SK-N-SH (cell line): ENCODE measurements at regions not wholly inside any gene's neighbourhood (a gene's known extent, or its start where the extent isn't known, plus 50 kb on each side); places are given as distances from the start of the nearest gene placed in this dataset.

Experiments used
- CTCF ChIA-PET: fragments of 300-600, 350-600 bp; formaldehyde crosslinking; extraction: SDS; loops from one replicate; lab custom pipeline; 2021; lab: Yijun Ruan, JAX
- POLR2A ChIA-PET: fragments of 350-600 bp; sonication (Branson Sonifier 250); formaldehyde crosslinking; extraction: SDS; loops from one replicate; lab custom pipeline; 2020; ENCODE audit warnings: antibody characterized with exemption, inconsistent platforms; lab: Yijun Ruan, JAX
- DNase-seq: peaks from one replicate; pipeline ENCODE4 v3.0.0; 2012
- H2AFZ ChIP-seq: fragments of 200-600 bp; sonication (generic); 2 replicates; pipeline ENCODE4 v1.8.1; 2016; ENCODE audit warnings: antibody characterized with exemption, mild to moderate bottlenecking, low read depth
- H3F3A ChIP-seq: fragments of 200-600 bp; sonication (generic); replicated peaks from 2 replicates; pipeline ENCODE3; 2016; ENCODE audit warnings: antibody characterized with exemption, mild to moderate bottlenecking; ENCODE audit not compliant: insufficient read depth
- H3K27ac ChIP-seq, 2 experiments: fragments of 200-500 bp in 1 of 2; fragments of 200-600 bp in 1 of 2; sonication (Bioruptor generic) in 1 of 2; sonication (generic), shearing (Covaris generic) in 1 of 2; 2 replicates each; pipeline versions ENCODE4 v1.5.1 to v1.6.1; 2014 to 2016; ENCODE audit warnings: low read depth in 2 of 2, inconsistent platforms in 1 of 2, low read length in 1 of 2, mild to moderate bottlenecking in 1 of 2, mixed read lengths in 1 of 2
- H3K27me3 ChIP-seq: fragments of 200-600 bp; sonication (generic), shearing (Covaris generic); 2 replicates; pipeline ENCODE4 v1.6.1; 2016; ENCODE audit warnings: mixed run types; ENCODE audit not compliant: insufficient read depth
- H3K36me3 ChIP-seq, 2 experiments: fragments of 200-500 bp in 1 of 2; fragments of 200-600 bp in 1 of 2; sonication (Bioruptor generic) in 1 of 2; sonication (generic) in 1 of 2; replicated peaks in 1 of 2; 2 replicates each; pipeline versions ENCODE3 to v1.5.1; 2014 to 2016; ENCODE audit warnings: low read length in 1 of 2, mild to moderate bottlenecking in 1 of 2; ENCODE audit not compliant: insufficient read depth in 2 of 2, control insufficient read depth in 1 of 2
- H3K4me1 ChIP-seq, 2 experiments: fragments of 200-500 bp in 1 of 2; fragments of 200-600 bp in 1 of 2; sonication (Bioruptor generic) in 1 of 2; sonication (generic), shearing (Covaris generic) in 1 of 2; 2 replicates each; pipeline versions ENCODE4 v1.5.1 to v1.6.1; 2014 to 2016; ENCODE audit warnings: low read depth in 1 of 2, low read length in 1 of 2, mixed run types in 1 of 2; ENCODE audit not compliant: insufficient read depth in 2 of 2, control insufficient read depth in 1 of 2
- H3K4me2 ChIP-seq: fragments of 200-600 bp; sonication (generic), shearing (Covaris generic); 2 replicates; pipeline ENCODE4 v1.6.1; 2017; ENCODE audit warnings: mixed run types
- H3K4me3 ChIP-seq, 2 experiments: fragments of 200-500 bp in 1 of 2; fragments of 200-600 bp in 1 of 2; sonication (Bioruptor generic) in 1 of 2; sonication (generic), shearing (Covaris generic) in 1 of 2; 2 replicates each; pipeline versions ENCODE4 v1.5.1 to v1.8.1; 2014 to 2016; ENCODE audit warnings: low read depth in 2 of 2, inconsistent platforms in 1 of 2, low read length in 1 of 2, mild to moderate bottlenecking in 1 of 2, mixed read lengths in 1 of 2, moderate library complexity in 1 of 2
- H3K79me2 ChIP-seq: fragments of 200-600 bp; sonication (generic); 2 replicates; pipeline ENCODE4 v1.8.1; 2017; ENCODE audit warnings: mild to moderate bottlenecking; ENCODE audit not compliant: insufficient read depth
- H3K9ac ChIP-seq: fragments of 200-600 bp; sonication (generic); 2 replicates; pipeline ENCODE4 v1.6.1; 2017; ENCODE audit warnings: mixed run types
- H3K9me2 ChIP-seq: fragments of 200-600 bp; sonication (generic); 2 replicates; pipeline ENCODE4 v1.6.1; 2017; ENCODE audit warnings: mixed run types
- H3K9me3 ChIP-seq: fragments of 200-600 bp; sonication (generic); 2 replicates; pipeline ENCODE4 v1.6.1; 2017; ENCODE audit warnings: mixed run types, mild to moderate bottlenecking, moderate library complexity
- H4K20me1 ChIP-seq: fragments of 200-600 bp; sonication (generic); 2 replicates; pipeline ENCODE4 v1.6.1; 2017; ENCODE audit warnings: mild to moderate bottlenecking, mixed run types; ENCODE audit not compliant: insufficient read depth
- CHD2 ChIP-seq: fragments of 150-350 bp; IDR thresholded peaks from 2 replicates; pipeline ENCODE4 v1.6.1; 2018; ENCODE audit warnings: low read length; ENCODE audit not compliant: partially characterized antibody
- ELF1 ChIP-seq: IDR thresholded peaks from 2 replicates; pipeline ENCODE4 v1.4.0; 2012
- FOXM1 ChIP-seq: IDR thresholded peaks from 2 replicates; pipeline ENCODE4 v1.4.0; 2012; ENCODE audit warnings: low read depth, mild to moderate bottlenecking
- GABPA ChIP-seq: IDR thresholded peaks from 2 replicates; pipeline ENCODE4 v1.4.0; 2012; ENCODE audit warnings: low read depth, mild to moderate bottlenecking
- JUND ChIP-seq: IDR thresholded peaks from 2 replicates; pipeline ENCODE4 v1.4.0; 2012
- MEF2A ChIP-seq: IDR thresholded peaks from 2 replicates; pipeline ENCODE4 v1.4.0; 2012; ENCODE audit warnings: low read depth, borderline replicate concordance
- PBX3 ChIP-seq: IDR thresholded peaks from 2 replicates; pipeline ENCODE4; 2012
- RCOR1 ChIP-seq: fragments of 150-350 bp; IDR thresholded peaks from 2 replicates; pipeline ENCODE4 v1.6.1; 2017; ENCODE audit warnings: antibody characterized with exemption, low read length
- RXRA ChIP-seq: IDR thresholded peaks from 2 replicates; pipeline ENCODE4 v1.4.0; 2012; ENCODE audit warnings: low read depth, mild to moderate bottlenecking, borderline replicate concordance
- SMC3 ChIP-seq: IDR thresholded peaks from 2 replicates; pipeline ENCODE4 v1.6.1; 2012; ENCODE audit warnings: low read depth, low read length, improper control_type of control experiment
- TCF12 ChIP-seq: IDR thresholded peaks from 2 replicates; pipeline ENCODE4 v1.4.0; 2012
- USF1 ChIP-seq: IDR thresholded peaks from 2 replicates; pipeline ENCODE4 v1.4.0; 2012; ENCODE audit warnings: low read depth, borderline replicate concordance
- WGBS: methylation state at CpG from one replicate; pipeline ENCODE4 v1.1.6; 2017; ENCODE audit warnings: low lambda C conversion rate; 5-methylcytosine and 5-hydroxymethylcytosine counted together
- TF ChIP-seq, protein P1 (sequence below): fragments of 200-600 bp; sonication (generic); IDR thresholded peaks from 2 replicates; pipeline ENCODE4 v1.6.1; 2017; ENCODE audit warnings: antibody characterized with exemption, mild to moderate bottlenecking, moderate library complexity
- TF ChIP-seq, protein P2 (sequence below): IDR thresholded peaks from 2 replicates; pipeline ENCODE4 v1.6.1; 2012; ENCODE audit warnings: mild to moderate bottlenecking, low read depth, low read length, moderate library complexity
- TF ChIP-seq, protein P3 (sequence below): IDR thresholded peaks from 2 replicates; pipeline ENCODE4 v1.4.0; 2012; ENCODE audit warnings: low read depth

- POLR2A ChIA-PET: no interaction called here
- WGBS: 49% methylated on average over 3 of the region's 3 CpGs
- Histone ChIP-seq H3K36me3 (no peaks in the 10 kb centered on the region), H3K4me2 (no peak overlapping the region), H3K4me3 (no peak overlapping the region), H3K9ac (no peak overlapping the region), H3F3A (no peaks in the 10 kb centered on the region), H2AFZ (no peak overlapping the region), H3K27ac (no peak overlapping the region), H4K20me1 (no peaks in the 10 kb centered on the region), H3K4me1 (peaks cover 0 to 21% of the 10 kb centered on the region in 2 experiments; a peak in 2 of 4 replicates), H3K9me3 (no peaks in the 10 kb centered on the region), H3K79me2 (no peaks in the 10 kb centered on the region), H3K9me2 (no peaks in the 10 kb centered on the region), H3K27me3 (no peaks in the 10 kb centered on the region)
- TF ChIP-seq, protein P1, sequence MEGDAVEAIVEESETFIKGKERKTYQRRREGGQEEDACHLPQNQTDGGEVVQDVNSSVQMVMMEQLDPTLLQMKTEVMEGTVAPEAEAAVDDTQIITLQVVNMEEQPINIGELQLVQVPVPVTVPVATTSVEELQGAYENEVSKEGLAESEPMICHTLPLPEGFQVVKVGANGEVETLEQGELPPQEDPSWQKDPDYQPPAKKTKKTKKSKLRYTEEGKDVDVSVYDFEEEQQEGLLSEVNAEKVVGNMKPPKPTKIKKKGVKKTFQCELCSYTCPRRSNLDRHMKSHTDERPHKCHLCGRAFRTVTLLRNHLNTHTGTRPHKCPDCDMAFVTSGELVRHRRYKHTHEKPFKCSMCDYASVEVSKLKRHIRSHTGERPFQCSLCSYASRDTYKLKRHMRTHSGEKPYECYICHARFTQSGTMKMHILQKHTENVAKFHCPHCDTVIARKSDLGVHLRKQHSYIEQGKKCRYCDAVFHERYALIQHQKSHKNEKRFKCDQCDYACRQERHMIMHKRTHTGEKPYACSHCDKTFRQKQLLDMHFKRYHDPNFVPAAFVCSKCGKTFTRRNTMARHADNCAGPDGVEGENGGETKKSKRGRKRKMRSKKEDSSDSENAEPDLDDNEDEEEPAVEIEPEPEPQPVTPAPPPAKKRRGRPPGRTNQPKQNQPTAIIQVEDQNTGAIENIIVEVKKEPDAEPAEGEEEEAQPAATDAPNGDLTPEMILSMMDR: no peak
- DNase-seq: no peak
- CTCF ChIA-PET: interaction anchor here (1.2 kb wide), 1 partner anchor 24 kb away, joined by 3 read pairs; no protein-coding TSS in a partner anchor
Measured at GRCh38 chr5:174489215-174489614, 235.2 kb upstream of the MSX2 start.

GRCh38 chr5:174489920-174490597 is 234.3 kb upstream of the MSX2 start:
- Histone ChIP-seq H3K9me3 (no peaks in the 10 kb centered on the region), H3F3A (no peaks in the 10 kb centered on the region), H4K20me1 (no peaks in the 10 kb centered on the region), H3K4me2 (no peak overlapping the region), H3K9me2 (no peaks in the 10 kb centered on the region), H3K36me3 (no peaks in the 10 kb centered on the region), H3K9ac (no peak overlapping the region), H3K4me3 (no peak overlapping the region), H3K79me2 (no peaks in the 10 kb centered on the region), H3K4me1 (peaks cover 0 to 27% of the 10 kb centered on the region in 2 experiments; a peak in 2 of 4 replicates), H3K27me3 (no peaks in the 10 kb centered on the region), H3K27ac (no peak overlapping the region), H2AFZ (no peak overlapping the region)
- TF ChIP-seq SMC3 (no peak), RXRA (no peak), MEF2A (no peak), TCF12 (no peak), FOXM1 (no peak), JUND (no peak), RCOR1 (no peak), USF1 (no peak), CHD2 (no peak), PBX3 (no peak), ELF1 (no peak), GABPA (no peak)
- TF ChIP-seq, protein P1: no peak
- TF ChIP-seq, protein P2, sequence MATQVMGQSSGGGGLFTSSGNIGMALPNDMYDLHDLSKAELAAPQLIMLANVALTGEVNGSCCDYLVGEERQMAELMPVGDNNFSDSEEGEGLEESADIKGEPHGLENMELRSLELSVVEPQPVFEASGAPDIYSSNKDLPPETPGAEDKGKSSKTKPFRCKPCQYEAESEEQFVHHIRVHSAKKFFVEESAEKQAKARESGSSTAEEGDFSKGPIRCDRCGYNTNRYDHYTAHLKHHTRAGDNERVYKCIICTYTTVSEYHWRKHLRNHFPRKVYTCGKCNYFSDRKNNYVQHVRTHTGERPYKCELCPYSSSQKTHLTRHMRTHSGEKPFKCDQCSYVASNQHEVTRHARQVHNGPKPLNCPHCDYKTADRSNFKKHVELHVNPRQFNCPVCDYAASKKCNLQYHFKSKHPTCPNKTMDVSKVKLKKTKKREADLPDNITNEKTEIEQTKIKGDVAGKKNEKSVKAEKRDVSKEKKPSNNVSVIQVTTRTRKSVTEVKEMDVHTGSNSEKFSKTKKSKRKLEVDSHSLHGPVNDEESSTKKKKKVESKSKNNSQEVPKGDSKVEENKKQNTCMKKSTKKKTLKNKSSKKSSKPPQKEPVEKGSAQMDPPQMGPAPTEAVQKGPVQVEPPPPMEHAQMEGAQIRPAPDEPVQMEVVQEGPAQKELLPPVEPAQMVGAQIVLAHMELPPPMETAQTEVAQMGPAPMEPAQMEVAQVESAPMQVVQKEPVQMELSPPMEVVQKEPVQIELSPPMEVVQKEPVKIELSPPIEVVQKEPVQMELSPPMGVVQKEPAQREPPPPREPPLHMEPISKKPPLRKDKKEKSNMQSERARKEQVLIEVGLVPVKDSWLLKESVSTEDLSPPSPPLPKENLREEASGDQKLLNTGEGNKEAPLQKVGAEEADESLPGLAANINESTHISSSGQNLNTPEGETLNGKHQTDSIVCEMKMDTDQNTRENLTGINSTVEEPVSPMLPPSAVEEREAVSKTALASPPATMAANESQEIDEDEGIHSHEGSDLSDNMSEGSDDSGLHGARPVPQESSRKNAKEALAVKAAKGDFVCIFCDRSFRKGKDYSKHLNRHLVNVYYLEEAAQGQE: no peak
- TF ChIP-seq, protein P3, sequence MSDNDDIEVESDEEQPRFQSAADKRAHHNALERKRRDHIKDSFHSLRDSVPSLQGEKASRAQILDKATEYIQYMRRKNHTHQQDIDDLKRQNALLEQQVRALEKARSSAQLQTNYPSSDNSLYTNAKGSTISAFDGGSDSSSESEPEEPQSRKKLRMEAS: no peak
- ChIA-PET POLR2A (no interaction called here), CTCF (interaction anchor here (1.2 kb wide), 1 partner anchor 25 kb away, joined by 3 read pairs; no protein-coding TSS in a partner anchor)
- no peak for DNase-seq
- WGBS: 38% methylated on average over 8 of the region's 9 CpGs
